HEK293 (cell line): ENCODE measurements at regions not wholly inside any gene's neighbourhood (a gene's known extent, or its start where the extent isn't known, plus 50 kb on each side); places are given as distances from the start of the nearest gene placed in this dataset.

Experiments
- CTCF ChIA-PET: fragments of 350-600 bp; formaldehyde crosslinking; extraction: SDS; loops from one replicate; lab custom pipeline; 2021; ENCODE audit warnings: antibody characterized with exemption; lab: Yijun Ruan, JAX
- POLR2A ChIA-PET: fragments of 300-600 bp; formaldehyde crosslinking; extraction: SDS; loops from one replicate; lab custom pipeline; 2020; ENCODE audit warnings: antibody characterized with exemption, inconsistent platforms; lab: Yijun Ruan, JAX
- H3K27ac ChIP-seq: fragments of 200-500 bp; sonication (Bioruptor generic); 2 replicates; pipeline ENCODE4 v1.5.1; 2014; ENCODE audit warnings: low read depth, low read length, control low read depth, inconsistent platforms; ENCODE audit errors: extremely low read depth
- H3K36me3 ChIP-seq, 2 experiments: fragments of 200-500 bp in 1 of 2; sonication (Bioruptor generic) in 1 of 2; 1 replicate in 1 of 2; 2 replicates in 1 of 2; pipeline ENCODE4 v1.5.1; 2014 to 2017; ENCODE audit warnings: inconsistent platforms in 2 of 2, low read length in 2 of 2; ENCODE audit not compliant: control insufficient read depth in 2 of 2, insufficient read depth in 1 of 2
- H3K4me1 ChIP-seq: fragments of 200-500 bp; sonication (Bioruptor generic); 2 replicates; pipeline ENCODE4 v1.5.1; 2014; ENCODE audit warnings: mild to moderate bottlenecking, low read length, inconsistent platforms; ENCODE audit not compliant: control insufficient read depth, insufficient read depth
- H3K4me3 ChIP-seq: 2 replicates; pipeline ENCODE4 v1.5.1; 2011; ENCODE audit warnings: low read depth, mild to moderate bottlenecking, control low read depth, low read length, moderate library complexity
- H3K9me3 ChIP-seq: fragments of 200-500 bp; sonication (Bioruptor generic); 2 replicates; pipeline ENCODE4 v1.5.1; 2014; ENCODE audit warnings: low read depth, low read length, inconsistent platforms; ENCODE audit not compliant: control insufficient read depth, insufficient read depth
- YY2 ChIP-seq: fragments of 450-650 bp; formaldehyde crosslinking; IDR thresholded peaks from 2 replicates; pipeline ENCODE4 v1.5.1; 2016; ENCODE audit warnings: missing biosample characterization, missing genetic modification characterization
- ZBTB48 ChIP-seq: fragments of 450-650 bp; formaldehyde crosslinking; IDR thresholded peaks from 2 replicates; pipeline ENCODE4 v1.5.1; 2016; ENCODE audit warnings: missing biosample characterization, missing genetic modification characterization
- ZNF133 ChIP-seq: fragments of 450-650 bp; formaldehyde crosslinking; IDR thresholded peaks from 2 replicates; pipeline ENCODE4 v1.5.1; 2016; ENCODE audit warnings: missing biosample characterization, missing genetic modification characterization
- ZNF184 ChIP-seq: fragments of 450-650 bp; IDR thresholded peaks from 2 replicates; pipeline ENCODE4 v1.5.1; 2018; ENCODE audit warnings: missing biosample characterization, mild to moderate bottlenecking, missing genetic modification characterization
- ZNF366 ChIP-seq: fragments of 450-650 bp; formaldehyde crosslinking; conservative IDR thresholded peaks from 2 replicates; pipeline ENCODE4 v1.5.1; 2016; ENCODE audit warnings: missing biosample characterization, missing genetic modification characterization
- ZNF514 ChIP-seq: fragments of 450-650 bp; formaldehyde crosslinking; IDR thresholded peaks from 2 replicates; pipeline ENCODE4 v1.5.1; 2016; ENCODE audit warnings: missing biosample characterization, missing genetic modification characterization
- ZNF596 ChIP-seq: fragments of 450-650 bp; IDR thresholded peaks from 2 replicates; pipeline ENCODE4 v1.5.0; 2018; ENCODE audit warnings: missing biosample characterization, mild to moderate bottlenecking, missing genetic modification characterization, moderate library complexity
- ZNF777 ChIP-seq: fragments of 450-650 bp; formaldehyde crosslinking; IDR thresholded peaks from 2 replicates; pipeline ENCODE4 v1.5.1; 2017; ENCODE audit warnings: missing biosample characterization, missing genetic modification characterization, borderline replicate concordance
- TF ChIP-seq, protein P1 (sequence below): fragments of 450-650 bp; formaldehyde crosslinking; conservative IDR thresholded peaks from 2 replicates; pipeline ENCODE4 v1.5.1; 2016; ENCODE audit warnings: low read depth, missing biosample characterization, missing genetic modification characterization
- TF ChIP-seq, protein P2 (sequence below): fragments of 450-650 bp; formaldehyde crosslinking; IDR thresholded peaks from 2 replicates; pipeline ENCODE4 v1.5.1; 2016; ENCODE audit warnings: missing biosample characterization, missing genetic modification characterization
- TF ChIP-seq, protein P3 (sequence below): fragments of 450-650 bp; formaldehyde crosslinking; IDR thresholded peaks from 2 replicates; pipeline ENCODE4 v1.5.1; 2016; ENCODE audit warnings: missing biosample characterization, missing genetic modification characterization
- TF ChIP-seq, protein P4 (sequence below): fragments of 450-650 bp; formaldehyde crosslinking; IDR thresholded peaks from 2 replicates; pipeline ENCODE4 v1.5.1; 2016; ENCODE audit warnings: missing biosample characterization, missing genetic modification characterization

DNA sequence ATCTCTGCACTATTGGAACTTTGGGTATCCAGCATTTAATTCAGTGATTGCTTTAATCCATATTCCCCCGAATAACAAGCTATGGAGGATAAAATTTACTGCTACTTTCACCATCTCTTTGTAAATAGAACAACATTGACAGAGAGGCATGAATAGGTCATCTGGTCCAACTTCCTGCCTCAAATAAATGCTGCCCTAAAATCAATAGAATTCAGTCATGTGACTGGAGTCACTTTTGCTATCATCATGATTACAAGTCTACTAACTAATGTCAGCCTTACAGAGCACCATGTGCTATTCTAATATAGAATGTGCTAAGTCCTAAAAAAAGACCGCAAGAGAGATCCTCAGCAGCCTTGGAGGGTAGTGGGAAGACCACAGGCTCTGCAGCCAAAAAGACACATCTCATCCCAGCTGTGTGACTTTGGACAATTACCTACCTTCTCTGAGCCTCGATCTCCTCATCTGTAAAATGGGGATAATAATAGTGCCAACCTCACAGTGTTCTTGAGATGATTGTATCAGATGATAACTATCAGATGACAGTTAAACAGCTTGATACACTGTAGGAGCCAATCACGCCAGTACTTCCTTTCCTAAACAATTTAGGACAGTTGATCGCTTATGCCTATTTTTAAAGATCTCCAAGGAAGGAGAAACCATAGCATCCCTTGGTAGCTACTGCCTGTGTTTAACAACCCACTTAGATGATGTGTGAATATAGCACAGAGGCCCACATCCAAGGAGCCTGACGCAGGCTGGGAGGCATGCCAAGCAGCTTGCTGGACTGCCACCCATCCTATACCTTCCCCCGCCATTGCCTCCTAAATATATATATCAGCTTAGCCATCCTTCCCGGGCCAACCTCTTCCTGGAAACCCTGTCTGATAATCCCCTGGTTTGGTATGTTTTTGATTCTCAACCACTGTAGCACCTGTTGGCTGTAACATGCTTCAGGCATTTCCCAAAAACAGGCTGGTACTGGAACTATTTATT is 77.3 kb upstream of the PHF21A start (continued):
- TF ChIP-seq ZNF777 (tag by site-specific recombination): no peak
- no peak for TF ChIP-seq ZBTB48 (tag by site-specific recombination)
- no peak for TF ChIP-seq ZNF596 (tag by site-specific recombination)

DNA sequence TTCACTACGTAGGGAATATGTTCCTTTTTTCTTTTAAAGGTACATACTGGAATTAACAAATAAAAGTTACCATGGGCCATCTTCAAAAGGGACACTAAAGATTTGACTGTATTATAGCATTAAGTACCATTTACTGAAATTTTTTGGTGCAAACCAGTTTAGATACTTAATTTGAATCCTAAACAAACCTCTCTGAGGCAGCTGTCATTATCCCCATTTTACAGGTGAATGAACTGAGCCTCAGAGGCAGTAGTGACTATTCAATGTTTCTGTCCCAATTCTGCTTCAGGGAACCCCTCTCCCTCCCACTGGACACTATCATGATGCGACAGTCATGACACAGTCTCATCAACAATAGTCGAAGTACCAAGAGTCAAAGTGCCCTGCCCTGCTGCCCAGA is 76.2 kb upstream of the PHF21A start:
- H3K4me1 ChIP-seq: no peaks in the 10 kb centered on the region
- ChIA-PET POLR2A (no interaction called here), CTCF (no interaction called here)
- no peak overlapping the region for H3K4me3 ChIP-seq
- TF ChIP-seq ZNF184: no peak
- no peak for TF ChIP-seq ZNF596 (tag by site-specific recombination)
- no peak for TF ChIP-seq ZNF514
- TF ChIP-seq ZNF366: no peak
- TF ChIP-seq, protein P1, sequence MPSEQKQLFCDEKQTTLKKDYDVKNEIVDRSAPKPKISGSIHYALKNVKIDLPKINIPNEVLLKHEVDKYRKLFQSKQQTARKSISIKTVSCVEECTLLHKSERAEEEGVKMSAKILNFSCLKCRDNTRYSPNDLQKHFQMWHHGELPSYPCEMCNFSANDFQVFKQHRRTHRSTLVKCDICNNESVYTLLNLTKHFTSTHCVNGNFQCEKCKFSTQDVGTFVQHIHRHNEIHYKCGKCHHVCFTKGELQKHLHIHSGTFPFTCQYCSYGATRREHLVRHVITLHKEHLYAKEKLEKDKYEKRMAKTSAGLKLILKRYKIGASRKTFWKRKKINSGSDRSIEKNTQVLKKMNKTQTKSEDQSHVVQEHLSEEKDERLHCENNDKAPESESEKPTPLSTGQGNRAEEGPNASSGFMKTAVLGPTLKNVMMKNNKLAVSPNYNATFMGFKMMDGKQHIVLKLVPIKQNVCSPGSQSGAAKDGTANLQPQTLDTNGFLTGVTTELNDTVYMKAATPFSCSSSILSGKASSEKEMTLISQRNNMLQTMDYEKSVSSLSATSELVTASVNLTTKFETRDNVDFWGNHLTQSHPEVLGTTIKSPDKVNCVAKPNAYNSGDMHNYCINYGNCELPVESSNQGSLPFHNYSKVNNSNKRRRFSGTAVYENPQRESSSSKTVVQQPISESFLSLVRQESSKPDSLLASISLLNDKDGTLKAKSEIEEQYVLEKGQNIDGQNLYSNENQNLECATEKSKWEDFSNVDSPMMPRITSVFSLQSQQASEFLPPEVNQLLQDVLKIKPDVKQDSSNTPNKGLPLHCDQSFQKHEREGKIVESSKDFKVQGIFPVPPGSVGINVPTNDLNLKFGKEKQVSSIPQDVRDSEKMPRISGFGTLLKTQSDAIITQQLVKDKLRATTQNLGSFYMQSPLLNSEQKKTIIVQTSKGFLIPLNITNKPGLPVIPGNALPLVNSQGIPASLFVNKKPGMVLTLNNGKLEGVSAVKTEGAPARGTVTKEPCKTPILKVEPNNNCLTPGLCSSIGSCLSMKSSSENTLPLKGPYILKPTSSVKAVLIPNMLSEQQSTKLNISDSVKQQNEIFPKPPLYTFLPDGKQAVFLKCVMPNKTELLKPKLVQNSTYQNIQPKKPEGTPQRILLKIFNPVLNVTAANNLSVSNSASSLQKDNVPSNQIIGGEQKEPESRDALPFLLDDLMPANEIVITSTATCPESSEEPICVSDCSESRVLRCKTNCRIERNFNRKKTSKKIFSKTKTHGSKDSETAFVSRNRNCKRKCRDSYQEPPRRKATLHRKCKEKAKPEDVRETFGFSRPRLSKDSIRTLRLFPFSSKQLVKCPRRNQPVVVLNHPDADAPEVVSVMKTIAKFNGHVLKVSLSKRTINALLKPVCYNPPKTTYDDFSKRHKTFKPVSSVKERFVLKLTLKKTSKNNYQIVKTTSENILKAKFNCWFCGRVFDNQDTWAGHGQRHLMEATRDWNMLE (tag by site-specific recombination): no peak
- TF ChIP-seq, protein P2, sequence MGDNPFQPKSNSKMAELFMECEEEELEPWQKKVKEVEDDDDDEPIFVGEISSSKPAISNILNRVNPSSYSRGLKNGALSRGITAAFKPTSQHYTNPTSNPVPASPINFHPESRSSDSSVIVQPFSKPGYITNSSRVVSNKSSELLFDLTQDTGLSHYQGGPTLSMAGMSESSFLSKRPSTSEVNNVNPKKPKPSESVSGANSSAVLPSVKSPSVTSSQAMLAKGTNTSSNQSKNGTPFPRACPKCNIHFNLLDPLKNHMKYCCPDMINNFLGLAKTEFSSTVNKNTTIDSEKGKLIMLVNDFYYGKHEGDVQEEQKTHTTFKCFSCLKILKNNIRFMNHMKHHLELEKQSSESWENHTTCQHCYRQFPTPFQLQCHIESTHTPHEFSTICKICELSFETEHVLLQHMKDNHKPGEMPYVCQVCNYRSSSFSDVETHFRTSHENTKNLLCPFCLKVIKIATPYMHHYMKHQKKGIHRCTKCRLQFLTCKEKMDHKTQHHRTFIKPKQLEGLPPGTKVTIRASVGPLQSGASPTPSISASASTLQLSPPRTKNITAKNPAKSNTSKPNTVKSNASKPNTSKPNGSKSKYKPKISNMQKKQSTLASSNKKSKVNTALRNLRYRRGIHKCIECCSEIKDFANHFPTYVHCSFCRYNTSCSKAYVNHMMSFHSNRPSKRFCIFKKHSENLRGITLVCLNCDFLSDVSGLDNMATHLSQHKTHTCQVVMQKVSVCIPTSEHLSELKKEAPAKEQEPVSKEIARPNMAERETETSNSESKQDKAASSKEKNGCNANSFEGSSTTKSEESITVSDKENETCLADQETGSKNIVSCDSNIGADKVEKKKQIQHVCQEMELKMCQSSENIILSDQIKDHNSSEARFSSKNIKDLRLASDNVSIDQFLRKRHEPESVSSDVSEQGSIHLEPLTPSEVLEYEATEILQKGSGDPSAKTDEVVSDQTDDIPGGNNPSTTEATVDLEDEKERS (tag by site-specific recombination): no peak
- no peak for TF ChIP-seq ZNF133 (tag by site-specific recombination)
- no peak overlapping the region for H3K27ac ChIP-seq
- H3K9me3 ChIP-seq: no peaks in the 10 kb centered on the region
- no peaks in the 10 kb centered on the region for H3K36me3 ChIP-seq

DNA sequence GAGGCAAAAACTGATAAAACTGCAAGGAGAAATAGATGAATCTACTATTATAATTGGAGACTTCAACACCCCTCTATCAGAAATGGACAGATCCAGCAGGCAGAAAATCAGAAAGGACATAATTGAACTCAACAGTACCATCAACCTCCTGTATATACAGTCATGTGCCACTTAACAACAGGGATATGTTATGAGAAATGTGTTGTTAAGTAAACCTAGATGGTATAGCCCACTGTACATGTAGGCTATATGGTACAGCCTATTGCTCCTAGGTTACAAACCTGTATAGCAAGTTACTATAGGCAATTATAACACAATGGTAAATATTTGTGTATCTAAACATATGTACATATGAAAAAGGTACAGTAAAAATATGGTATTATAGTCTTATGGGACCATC is 66.8 kb upstream of the PHF21A start:
- TF ChIP-seq, protein P3, sequence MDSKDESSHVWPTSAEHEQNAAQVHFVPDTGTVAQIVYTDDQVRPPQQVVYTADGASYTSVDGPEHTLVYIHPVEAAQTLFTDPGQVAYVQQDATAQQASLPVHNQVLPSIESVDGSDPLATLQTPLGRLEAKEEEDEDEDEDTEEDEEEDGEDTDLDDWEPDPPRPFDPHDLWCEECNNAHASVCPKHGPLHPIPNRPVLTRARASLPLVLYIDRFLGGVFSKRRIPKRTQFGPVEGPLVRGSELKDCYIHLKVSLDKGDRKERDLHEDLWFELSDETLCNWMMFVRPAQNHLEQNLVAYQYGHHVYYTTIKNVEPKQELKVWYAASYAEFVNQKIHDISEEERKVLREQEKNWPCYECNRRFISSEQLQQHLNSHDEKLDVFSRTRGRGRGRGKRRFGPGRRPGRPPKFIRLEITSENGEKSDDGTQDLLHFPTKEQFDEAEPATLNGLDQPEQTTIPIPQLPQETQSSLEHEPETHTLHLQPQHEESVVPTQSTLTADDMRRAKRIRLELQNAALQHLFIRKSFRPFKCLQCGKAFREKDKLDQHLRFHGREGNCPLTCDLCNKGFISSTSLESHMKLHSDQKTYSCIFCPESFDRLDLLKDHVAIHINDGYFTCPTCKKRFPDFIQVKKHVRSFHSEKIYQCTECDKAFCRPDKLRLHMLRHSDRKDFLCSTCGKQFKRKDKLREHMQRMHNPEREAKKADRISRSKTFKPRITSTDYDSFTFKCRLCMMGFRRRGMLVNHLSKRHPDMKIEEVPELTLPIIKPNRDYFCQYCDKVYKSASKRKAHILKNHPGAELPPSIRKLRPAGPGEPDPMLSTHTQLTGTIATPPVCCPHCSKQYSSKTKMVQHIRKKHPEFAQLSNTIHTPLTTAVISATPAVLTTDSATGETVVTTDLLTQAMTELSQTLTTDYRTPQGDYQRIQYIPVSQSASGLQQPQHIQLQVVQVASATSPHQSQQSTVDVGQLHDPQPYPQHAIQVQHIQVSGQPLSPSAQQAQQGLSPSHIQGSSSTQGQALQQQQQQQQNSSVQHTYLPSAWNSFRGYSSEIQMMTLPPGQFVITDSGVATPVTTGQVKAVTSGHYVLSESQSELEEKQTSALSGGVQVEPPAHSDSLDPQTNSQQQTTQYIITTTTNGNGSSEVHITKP (tag by site-specific recombination): peak; percentile 71
- no peak for TF ChIP-seq YY2 (tag by site-specific recombination)
- TF ChIP-seq, protein P4, sequence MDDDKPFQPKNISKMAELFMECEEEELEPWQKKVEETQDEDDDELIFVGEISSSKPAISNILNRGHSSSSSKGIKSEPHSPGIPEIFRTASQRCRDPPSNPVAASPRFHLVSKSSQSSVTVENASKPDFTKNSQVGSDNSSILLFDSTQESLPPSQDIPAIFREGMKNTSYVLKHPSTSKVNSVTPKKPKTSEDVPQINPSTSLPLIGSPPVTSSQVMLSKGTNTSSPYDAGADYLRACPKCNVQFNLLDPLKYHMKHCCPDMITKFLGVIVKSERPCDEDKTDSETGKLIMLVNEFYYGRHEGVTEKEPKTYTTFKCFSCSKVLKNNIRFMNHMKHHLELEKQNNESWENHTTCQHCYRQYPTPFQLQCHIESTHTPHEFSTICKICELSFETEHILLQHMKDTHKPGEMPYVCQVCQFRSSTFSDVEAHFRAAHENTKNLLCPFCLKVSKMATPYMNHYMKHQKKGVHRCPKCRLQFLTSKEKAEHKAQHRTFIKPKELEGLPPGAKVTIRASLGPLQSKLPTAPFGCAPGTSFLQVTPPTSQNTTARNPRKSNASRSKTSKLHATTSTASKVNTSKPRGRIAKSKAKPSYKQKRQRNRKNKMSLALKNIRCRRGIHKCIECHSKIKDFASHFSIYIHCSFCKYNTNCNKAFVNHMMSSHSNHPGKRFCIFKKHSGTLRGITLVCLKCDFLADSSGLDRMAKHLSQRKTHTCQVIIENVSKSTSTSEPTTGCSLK: no peak
- Histone ChIP-seq H3K4me1 (no peaks in the 10 kb centered on the region), H3K36me3 (no peaks in the 10 kb centered on the region), H3K27ac (no peak overlapping the region), H3K9me3 (no peaks in the 10 kb centered on the region), H3K4me3 (no peak overlapping the region)
- POLR2A ChIA-PET: no interaction called here
- CTCF ChIA-PET: no interaction called here
